Transverse colon (tissue), 1 donor: ENCODE measurements at regions not wholly inside any gene's neighbourhood (a gene's known extent, or its start where the extent isn't known, plus 50 kb on each side); places are given as distances from the start of the nearest gene placed in this dataset.

Source experiments
- EP300 ChIP-seq: sonication (generic); formaldehyde crosslinking; IDR thresholded peaks from one replicate; pipeline ENCODE4 v1.6.1; 2017; ENCODE audit warnings: antibody characterized with exemption, low read depth
- POLR2A ChIP-seq: fragments of 450-650 bp; IDR thresholded peaks from one replicate; pipeline ENCODE4 v1.6.1; 2016; ENCODE audit warnings: antibody characterized with exemption, mild to moderate bottlenecking, moderate library complexity

GRCh38 chr5:114952876-114953275 lies 216.8 kb downstream of the TRIM36 start:
- TF ChIP-seq POLR2A, result no peak
- no peak for TF ChIP-seq EP300
